CD4-positive, alpha-beta T cell treated with Interleukin-1 beta for 1 hour (primary cell): ENCODE measurements at regions not wholly inside any gene's neighbourhood (a gene's known extent, or its start where the extent isn't known, plus 50 kb on each side); places are given as distances from the start of the nearest gene placed in this dataset.

ENCODE experiments used
- DNase-seq, 2 donors: peaks; one replicate each; pipeline ENCODE4 v3.0.0-alpha.2; 2020 to 2022

DNA sequence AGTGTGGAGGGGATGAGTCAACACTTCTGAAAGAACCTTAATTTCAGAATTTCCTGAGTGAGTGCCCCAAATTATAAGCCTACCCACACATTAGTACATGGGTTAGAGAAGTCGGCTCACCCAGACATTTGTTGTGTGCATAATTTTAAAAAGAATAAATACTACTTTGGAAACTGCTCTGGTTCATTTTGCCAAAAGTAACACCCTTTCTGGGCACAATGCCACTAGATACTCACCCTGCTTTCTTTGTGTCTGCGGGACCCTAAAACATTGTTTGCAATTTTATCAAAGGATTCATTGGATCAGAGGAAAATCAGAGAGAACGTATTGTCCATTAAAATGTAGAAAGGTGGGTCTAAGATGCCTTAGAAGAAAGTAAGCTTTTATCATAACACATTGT is 245.5 kb upstream of the NRP1 start:
- DNase-seq, result no peak

- no peak for DNase-seq
These were observed 239.1 kb upstream of the NRP1 start for GRCh38 chr10:33573606-33574005.

DNA sequence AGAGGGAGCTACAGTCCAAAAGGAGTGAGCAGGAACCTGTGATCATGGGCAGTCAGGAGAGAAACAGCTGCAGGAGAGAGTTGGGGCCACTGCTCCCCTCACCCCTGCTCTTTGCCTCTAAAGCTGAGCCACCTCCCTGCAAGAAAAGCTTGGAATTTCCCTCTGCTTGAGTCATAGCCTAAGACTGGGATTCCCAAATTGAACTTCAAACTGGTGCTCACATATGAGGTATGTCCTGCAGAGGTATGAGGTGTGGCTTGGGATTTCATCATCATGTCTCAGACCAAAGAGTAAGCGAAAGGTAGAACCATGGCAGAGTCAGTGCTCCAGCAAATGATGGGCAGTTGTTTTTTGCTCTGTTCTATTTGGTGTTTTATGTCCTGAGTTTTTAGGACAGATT is 237.1 kb upstream of the NRP1 start:
- no peak for DNase-seq

DNA sequence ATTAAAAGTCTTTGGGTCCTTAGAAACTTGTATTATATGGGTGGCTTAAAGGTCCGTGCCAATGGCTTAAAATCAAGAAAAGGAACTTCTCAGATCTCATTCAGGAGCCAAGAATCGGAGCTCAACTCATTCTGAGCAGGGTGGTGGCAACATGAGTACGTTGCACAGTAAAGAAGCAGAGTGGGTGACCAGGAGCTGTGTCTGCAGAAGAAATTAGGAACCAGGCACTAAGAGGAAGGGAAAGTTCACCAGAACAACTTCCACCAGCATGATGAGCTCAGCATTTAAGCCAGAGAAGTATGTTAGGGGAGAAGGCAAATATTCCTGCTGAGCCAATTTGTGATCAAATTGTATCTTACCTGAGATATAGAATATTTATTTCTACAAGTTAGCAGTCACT is 236.0 kb upstream of the NRP1 start:
- DNase-seq, result peak in 1 of 2 donors; percentile 23

DNA sequence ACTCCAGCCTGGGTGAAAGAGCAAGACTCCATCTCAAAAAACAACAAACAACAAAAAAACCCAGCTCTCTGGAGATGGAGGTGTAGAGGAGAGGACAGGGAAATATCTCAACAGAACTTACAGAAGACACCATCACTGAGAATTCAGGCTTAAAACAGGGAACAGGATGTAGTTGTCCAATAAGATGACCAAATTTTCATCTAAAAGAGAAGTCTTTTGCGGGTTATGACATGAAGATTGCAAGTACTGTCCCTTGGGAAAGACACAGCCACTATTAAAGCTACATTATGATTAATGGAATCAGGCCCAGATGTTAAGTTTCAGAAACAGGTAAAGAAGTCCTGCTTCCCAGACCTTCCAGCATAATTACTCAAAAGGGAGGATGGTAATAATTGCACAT is 235.2 kb upstream of the NRP1 start:
- DNase-seq, result no peak

- DNase-seq, result no peak
These were observed 232.0 kb upstream of the NRP1 start for GRCh38 chr10:33566426-33566825.

DNA sequence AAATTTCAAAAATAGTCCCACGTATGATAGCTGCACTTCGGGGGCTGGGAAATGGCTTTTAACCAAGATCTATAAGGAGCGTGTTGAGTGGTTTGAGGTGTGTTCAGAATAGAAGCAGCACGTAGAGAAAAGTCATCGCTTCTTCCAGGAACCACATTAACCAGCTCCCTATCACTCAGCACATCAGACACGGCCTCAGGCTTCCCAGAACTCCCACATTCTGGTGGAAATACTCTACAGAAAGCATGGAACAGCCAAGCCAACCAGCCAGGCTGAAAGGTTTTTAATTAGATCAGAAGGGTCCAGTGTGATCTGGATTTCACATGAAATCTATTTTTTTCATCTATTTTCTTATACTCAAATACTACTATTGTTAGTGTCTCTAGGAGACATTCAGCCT is 231.5 kb upstream of the NRP1 start:
- DNase-seq, result no peak

- no peak for DNase-seq
These were observed 230.8 kb upstream of the NRP1 start for GRCh38 chr10:33565231-33565630.

DNA sequence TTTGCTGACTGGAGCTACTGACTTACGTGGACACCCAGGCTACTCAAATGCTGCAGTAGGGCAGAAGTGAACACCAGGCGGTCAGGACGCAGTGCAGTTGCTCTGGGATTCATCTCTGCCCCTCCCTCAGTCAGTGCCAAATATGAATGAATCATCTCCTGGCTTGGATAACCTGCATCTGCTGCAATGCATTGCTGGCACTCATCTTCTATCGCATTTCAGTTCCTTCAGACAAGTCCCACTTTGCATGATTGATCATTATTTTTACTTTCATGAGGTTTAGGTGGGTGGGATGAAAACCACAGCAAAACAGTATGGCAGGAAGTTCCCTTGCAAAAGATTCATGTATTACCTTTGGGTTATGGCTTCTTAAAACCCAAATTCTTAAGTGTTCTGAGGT is 224.6 kb upstream of the NRP1 start:
- no peak for DNase-seq

GRCh38 chr10:33557313-33557712 is 222.8 kb upstream of the NRP1 start:
- no peak for DNase-seq

DNA sequence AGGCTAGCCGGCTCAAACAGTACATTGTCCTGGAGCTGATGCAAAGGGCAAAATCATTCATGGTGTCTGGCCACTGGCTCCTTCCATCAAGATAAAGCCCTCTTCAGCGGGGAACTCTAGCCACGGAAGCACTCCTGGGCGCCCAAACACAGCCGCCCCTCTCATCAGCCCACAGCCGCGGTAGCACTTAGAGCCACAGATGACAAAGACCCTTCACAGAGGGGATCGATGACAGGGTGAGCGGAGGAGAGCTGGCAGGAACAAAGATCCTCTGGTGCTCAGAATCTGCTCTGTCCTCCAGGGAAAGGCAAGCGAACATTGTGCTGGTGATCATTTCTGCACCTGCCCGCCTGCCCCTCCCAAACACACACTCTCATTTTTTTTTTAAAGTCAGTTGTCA is 222.2 kb upstream of the NRP1 start:
- DNase-seq, result no peak

DNA sequence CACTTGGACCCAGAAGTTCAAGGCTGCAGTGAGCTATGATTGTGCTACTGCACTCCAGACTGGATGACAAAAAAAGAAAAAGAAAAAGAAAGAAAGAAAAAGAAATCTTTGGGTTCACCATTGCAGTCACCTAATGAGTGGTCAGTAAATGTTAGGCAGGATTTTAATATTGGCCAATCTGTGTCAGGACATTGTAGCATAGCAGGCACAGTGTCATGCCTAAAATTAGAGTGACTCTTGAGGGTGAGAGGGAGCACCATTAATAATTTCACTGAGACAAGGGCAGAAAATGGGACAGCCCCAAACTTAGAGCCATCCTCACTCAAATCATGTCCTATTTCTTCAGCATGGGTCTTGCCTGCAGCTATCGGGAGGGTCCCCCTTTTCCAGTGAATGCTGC is 221.6 kb upstream of the NRP1 start:
- DNase-seq, result no peak

GRCh38 chr10:33553748-33554571 is 219.5 kb upstream of the NRP1 start:
- DNase-seq, result no peak

DNA sequence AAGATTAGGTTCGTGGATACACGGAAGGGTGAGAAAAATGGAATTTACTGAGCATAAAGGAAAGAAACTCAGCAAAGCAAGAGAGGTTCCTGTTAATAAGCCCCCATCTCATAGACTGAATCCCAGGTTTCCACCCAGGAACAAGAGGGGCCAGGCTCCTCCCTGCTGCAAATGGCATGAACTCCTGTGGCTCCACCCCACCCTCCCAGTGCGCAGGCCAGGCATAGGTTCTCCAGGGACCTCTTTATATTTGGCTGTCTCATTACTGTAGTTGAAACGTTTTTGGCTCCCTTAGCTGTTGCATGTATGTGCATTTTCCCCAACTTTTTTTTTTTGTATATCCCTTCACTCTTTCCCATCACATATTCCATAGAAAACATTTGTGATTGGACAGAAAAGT is 217.8 kb upstream of the NRP1 start:
- no peak for DNase-seq

DNA sequence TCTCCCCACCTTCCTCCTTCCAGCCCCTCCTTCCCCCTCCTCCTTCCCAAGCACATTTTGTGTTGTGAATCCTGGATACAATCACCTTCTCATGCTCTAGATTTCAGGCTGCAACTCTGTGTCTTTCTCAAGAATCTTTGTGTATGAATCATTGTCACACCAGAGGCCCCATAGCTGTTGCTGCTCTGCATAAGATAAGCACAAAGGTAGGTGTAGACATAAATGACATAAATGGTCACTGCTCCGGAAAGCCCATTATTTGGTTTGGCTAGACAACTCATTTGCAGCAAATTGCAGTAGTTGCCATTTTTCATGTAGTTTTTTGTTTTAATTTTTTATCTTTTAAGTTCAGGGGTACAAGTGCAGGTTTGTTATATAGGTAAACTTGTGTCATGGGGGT is 216.3 kb upstream of the NRP1 start:
- DNase-seq, result no peak

DNA sequence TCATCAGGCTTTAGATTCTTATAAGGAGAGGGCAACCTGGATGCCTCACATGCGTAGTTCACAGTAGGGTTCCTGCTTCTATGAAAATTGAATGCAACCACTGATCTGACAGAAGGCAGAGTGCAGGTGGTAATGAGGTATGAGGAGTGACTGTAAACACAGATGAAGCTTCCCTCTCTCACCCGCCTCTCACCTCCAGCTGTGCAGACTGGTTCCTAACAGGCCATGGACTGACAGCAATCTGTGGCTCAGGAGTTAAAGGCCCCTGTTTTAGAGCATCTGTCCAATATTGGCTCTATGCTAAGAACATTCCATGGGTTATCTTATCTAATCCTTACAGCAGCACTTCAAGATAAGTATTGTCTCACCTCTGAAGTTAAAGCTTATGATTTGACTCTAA is 213.5 kb upstream of the NRP1 start:
- no peak for DNase-seq

GRCh38 chr10:33546031-33546430 is 211.6 kb upstream of the NRP1 start:
- no peak for DNase-seq

DNA sequence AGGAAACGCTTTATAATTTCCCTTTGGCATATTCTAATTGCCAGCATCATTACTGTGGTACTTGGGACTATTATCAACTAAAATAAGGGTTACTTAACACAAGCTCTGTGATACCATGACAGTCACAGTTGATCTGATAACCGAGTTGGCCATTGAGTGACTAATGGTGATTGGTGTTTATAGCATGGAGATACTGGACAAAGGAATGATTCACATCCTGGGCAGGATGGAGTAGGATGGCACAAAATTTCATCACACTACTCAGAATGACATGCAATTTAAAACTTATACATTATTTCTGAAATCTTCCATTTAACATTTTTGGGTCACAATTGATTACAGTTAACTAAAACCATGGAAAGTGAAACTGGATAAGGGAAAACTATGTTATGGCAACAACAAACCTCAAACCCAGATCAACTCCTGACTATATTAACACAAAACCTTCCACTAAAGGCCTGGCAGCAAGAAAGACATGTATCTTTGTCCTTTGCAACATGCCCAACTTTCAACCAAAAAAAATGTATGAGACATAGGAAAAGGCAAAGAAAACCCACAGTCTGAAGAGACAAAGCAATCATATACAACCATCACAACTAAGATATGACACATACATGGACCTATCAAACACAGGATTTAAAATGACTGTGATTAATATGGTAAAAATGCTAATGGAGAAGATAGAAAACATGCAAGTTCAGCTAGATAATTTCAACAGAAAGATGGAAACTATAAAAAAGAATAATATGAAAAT is 208.5 kb upstream of the NRP1 start:
- DNase-seq, result no peak

GRCh38 chr10:33539116-33539515 is 204.6 kb upstream of the NRP1 start:
- DNase-seq, result no peak

DNA sequence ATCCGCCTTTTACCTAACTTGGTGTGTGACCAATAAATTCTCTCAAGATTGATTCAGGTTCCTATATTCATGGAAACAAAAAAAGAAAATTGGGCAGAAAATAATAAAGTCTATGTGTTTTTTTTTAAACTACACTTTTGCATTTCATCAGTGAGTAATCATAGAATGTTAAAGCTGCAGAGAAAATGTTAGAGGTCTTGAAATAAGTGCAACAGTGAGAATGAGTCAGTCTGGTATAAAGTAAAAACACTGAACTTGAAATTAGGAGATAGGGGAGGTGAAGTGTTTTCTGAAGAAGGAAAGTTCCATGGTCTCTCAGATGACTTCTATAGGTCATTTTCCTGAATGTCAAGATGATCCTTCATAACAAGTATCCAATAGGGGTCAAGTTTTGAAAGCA is 202.6 kb upstream of the NRP1 start:
- DNase-seq, result no peak

- DNase-seq, result no peak
These were observed 202.0 kb upstream of the NRP1 start for GRCh38 chr10:33536508-33536907.

DNA sequence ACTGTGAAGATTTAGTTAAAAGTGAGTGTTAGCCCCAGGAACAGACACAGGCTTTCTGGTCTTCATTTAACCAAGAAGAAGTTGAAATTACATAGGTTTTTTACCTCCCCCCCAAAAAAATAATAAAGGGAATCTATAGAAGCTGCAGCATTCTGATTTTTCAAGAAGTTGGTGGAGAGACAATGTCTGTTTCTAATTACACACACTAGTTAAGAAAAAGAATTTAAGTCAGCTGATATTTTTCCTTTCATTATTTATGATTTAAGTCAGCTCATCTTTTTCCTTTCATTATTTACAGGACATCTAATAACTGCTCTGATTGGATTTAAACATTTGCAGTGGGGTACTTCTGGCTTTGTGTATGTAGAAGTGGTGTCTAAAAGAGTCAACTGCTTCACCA is 201.4 kb upstream of the NRP1 start:
- DNase-seq, result no peak

- no peak for DNase-seq
These were observed 199.9 kb upstream of the NRP1 start for GRCh38 chr10:33534416-33534815.

GRCh38 chr10:33533612-33534011 is 199.1 kb upstream of the NRP1 start:
- no peak for DNase-seq

- no peak for DNase-seq
These were observed 198.4 kb upstream of the NRP1 start for GRCh38 chr10:33532901-33533300.
